GM12891 (cell line): ENCODE measurements at regions not wholly inside any gene's neighbourhood (a gene's known extent, or its start where the extent isn't known, plus 50 kb on each side); places are given as distances from the start of the nearest gene placed in this dataset.

Experiments used
- PAX5 ChIP-seq: IDR thresholded peaks from 2 replicates; pipeline ENCODE4 v1.6.1; 2011; ENCODE audit warnings: low read length, moderate library complexity, mild to moderate bottlenecking; ENCODE audit not compliant: insufficient read depth, severe bottlenecking
- POLR2A ChIP-seq: IDR thresholded peaks from 2 replicates; pipeline ENCODE4 v1.6.1; 2011; ENCODE audit warnings: low read depth, low read length, control low read depth
- POLR2AphosphoS5 ChIP-seq: IDR thresholded peaks from 2 replicates; pipeline ENCODE4 v1.6.1; 2011; ENCODE audit warnings: low read depth, low read length, control low read depth
- SPI1 ChIP-seq: IDR thresholded peaks from 2 replicates; pipeline ENCODE4 v1.6.1; 2011; ENCODE audit warnings: low read depth, low read length, control low read depth
- TAF1 ChIP-seq: IDR thresholded peaks from 2 replicates; pipeline ENCODE4 v1.6.1; 2011; ENCODE audit warnings: low read depth, low read length, control low read depth

DNA sequence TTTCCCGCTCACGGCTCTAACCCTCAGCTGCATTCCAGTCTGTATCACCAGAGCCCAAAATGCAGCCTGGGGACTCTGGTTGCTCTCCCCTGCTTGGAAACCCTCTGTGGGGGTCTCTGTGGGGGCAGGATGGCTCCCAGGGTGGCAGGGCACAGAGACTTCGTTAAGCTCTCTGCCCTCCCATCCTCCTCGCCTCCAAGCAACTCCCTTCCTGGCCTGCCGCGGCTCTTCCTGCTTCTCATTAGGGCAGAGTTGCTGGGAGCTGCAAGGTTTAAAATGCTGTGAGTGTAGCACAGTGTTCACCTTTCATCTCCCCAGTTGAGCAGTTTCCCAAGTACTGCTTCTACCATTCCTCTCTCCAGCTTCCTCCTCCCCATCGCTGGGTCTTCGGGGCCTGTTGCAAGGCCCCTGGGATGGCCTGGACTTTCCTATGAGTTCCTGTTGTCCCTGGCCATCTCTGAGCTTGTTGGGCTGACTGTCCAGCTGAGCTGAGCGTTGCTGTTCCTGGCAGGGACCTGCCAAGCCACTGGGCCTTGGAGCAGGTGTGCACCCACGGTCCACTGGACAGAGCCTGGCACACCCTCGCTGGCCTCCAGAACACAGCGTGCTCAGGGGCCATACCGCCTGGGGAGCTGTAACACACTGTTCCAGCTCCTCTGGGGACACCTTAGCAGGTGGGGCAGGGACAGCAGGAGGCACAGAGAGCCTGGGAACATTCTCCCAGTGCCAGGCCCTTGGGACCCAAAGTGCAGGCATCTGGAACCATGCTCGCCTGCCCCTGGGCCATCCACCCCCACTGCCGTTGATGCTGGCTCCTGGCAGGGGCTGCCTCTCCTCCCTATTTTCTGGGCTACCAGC lies 188.4 kb downstream of the C9orf50 start:
- TF ChIP-seq SPI1 (no peak), POLR2AphosphoS5 (no peak), POLR2A (no peak), TAF1 (no peak), PAX5 (no peak)
